GM13977 (cell line): ENCODE measurements at regions not wholly inside any gene's neighbourhood (a gene's known extent, or its start where the extent isn't known, plus 50 kb on each side); places are given as distances from the start of the nearest gene placed in this dataset.

Experiments used
- DNase-seq: peaks from one replicate; pipeline ENCODE4 v3.0.0; 2012; ENCODE audit warnings: low spot score
- in situ Hi-C: fragments of 300-500 bp; cut with MboI; formaldehyde crosslinking; loops from one replicate; pipeline ENCODE4 v1.12.0; 2022; ENCODE audit warnings: low sequenced_read_pairs, low pct_unique_long_range_greater_than_20kb, mixed read lengths, inconsistent platforms; ENCODE audit not compliant: unreplicated experiment
- TF ChIP-seq, protein P1 (sequence below): IDR thresholded peaks from 2 replicates; pipeline ENCODE4 v1.5.1; 2012; ENCODE audit warnings: mild to moderate bottlenecking, control low read depth; ENCODE audit not compliant: insufficient read depth; ENCODE audit errors: extremely low read depth, missing control alignments

DNA sequence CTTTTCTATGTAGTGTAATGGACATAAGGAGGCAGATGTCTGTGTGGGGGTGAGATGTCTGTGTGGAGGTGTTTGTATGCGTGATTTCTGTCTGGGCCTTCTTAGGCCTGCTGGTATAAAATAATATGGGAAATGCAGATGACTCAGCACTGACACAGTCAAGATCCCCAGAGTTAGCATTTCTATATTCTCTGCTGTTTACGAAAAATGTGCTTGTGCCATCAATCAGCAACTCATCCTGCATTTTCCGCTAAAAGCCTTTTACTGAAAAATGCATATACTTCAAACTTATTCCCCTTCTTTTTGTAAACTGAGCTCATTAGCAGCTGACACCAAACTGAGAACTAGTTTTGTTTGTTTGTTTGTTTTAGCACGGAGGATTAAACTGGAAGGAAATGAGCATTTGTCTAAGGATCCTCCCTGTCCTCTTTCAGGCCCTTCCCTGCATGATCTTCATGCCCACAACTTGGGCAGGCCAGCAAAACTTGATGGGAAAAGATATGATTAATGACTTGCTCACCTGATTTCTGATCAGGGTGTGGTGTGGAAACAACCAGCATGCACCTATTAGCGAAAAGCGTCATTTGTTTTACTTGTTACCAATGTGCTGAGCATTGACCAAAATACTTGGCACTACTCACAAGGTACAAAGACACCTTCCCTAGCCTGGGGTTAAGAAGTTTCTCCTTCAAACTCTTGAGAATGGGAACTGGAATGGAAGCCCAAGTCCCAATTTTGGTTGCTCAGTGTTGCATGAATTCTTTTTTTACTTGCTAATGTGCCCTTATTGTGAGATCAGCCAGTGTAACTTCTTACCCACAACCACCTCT lies 77.4 kb downstream of the NDUFS5 start:
- TF ChIP-seq, protein P1, sequence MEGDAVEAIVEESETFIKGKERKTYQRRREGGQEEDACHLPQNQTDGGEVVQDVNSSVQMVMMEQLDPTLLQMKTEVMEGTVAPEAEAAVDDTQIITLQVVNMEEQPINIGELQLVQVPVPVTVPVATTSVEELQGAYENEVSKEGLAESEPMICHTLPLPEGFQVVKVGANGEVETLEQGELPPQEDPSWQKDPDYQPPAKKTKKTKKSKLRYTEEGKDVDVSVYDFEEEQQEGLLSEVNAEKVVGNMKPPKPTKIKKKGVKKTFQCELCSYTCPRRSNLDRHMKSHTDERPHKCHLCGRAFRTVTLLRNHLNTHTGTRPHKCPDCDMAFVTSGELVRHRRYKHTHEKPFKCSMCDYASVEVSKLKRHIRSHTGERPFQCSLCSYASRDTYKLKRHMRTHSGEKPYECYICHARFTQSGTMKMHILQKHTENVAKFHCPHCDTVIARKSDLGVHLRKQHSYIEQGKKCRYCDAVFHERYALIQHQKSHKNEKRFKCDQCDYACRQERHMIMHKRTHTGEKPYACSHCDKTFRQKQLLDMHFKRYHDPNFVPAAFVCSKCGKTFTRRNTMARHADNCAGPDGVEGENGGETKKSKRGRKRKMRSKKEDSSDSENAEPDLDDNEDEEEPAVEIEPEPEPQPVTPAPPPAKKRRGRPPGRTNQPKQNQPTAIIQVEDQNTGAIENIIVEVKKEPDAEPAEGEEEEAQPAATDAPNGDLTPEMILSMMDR: no peak
- in situ Hi-C loops: no loop called here
- DNase-seq: no peak

DNA sequence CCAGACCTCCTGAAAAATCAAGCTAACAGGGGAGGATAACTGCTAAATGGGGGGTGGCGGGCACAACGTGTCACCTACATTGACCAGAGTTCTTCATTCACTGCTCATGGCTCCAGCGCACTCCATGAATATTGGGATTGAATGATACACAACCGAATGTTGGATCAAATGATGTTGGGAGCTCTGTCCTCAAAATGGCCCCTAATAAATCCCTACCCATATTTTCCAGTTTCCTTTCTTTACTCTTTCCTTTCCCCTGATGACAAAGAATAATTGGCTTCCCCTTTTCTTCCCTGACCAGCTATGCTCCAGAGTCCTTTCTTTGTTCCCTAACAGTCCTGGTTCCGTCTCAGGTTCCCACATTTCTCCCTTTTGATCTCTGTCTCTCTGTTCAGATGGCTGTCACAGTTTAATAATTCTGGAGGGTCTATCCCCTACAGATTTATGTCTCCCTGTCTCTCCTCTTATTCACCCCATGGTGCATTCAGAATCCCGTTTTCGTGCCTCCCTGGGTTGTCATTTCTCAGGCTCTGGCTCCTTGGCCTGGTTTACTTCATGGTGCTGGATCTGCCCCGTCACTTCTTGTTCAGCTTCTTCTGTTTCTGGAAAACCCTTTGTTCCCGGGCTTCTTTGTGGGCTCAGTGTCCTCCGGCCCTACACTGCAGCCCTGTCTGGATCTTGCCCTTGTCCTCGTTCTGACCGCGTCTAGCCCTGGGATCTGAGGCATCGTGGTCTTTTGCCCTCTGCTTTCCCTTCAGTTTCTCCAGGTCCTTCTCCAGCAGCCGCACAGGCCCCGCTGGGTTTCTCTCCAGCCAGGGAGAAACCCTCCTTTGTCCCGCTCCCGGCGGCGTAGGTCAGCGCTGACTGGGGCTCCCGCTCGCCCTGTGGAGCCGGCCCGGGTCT lies 78.3 kb downstream of the NDUFS5 start:
- TF ChIP-seq, protein P1: no peak
- no peak for DNase-seq
- in situ Hi-C loops: no loop called here

DNA sequence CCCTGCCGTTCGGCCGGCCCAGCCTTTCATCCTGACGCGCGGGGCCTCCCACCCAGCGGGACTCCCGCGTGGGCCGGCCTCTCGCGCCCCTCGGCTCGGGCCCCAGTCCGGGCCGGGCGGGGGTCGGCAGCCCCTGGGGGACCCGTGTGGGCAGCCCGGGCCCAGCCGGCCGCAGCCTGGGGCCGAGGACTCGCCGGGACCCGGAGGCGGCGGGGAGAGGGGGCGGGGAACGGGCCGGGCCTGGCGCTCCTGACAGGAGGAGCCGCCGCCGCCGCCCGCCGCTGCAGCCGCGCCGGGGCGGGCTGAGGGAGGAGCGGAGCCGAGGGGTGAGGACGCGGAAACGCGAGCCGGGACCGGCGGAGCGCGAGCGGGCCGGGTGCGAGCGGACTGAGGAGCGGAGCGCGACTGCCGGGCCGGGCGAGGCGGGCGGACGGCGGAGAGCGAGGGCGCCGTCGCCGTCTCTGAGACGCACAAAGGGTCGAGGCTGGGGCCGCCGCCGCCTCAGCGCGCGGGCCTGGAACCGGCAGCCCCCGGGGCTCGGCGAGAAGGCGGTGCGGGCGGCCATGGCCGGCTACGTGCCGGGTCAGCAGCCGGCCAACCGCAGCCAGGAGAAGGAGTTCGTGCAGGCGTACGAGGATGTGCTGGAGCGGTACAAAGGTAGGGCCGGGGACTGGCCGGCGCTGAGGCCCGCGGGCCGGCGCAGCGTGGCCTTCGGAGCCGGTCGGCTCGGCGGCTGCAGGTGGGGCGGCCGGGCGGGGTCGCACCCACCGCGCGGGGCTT lies 79.1 kb downstream of the NDUFS5 start:
- peak; percentile 84 for DNase-seq
- in situ Hi-C loops: no loop called here
- TF ChIP-seq, protein P1: no peak

DNA sequence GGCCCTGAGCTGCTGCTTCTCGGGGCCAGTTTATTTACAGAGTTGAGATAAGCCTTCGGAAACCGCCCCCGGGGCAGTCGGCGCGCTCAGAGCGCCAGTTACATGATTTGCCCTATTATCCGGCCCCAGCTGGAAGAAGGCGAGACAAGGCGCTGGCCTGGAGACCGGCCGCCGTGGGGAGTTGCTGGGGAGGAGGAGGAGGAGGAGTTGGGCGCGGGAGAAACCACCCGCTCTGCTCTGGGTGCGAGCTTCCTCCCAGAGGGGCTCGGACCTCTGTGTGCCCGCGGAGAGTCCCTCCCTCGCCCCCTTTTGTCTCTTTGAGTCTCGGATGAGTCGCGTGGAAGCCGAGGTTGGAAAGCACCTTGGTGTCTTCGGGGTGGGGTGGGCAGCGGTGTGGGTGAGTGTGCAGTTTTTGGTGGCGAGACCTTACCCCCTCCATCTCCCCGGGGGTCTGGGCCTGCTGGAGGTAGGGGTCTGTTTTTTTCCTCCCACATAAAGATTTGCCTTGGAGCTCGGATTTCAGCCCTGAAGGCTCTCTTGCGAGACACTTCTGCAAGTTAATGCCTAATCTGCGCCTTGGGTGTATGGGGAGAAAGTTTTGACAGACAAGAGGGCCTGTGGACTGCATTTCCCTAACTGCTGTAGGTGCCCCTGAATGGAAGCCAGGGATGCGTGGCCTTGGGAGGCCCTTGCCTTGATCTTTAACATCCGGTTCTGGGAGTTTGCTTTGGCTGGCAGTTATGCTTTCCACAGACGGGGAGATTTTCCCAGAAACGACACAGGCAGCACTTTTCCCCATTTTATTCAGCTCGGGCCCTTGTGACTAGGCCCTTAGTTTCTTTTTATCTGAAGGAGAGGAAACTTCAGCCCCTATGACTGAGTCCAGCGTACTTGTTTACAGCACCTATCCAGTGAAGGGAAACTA lies 80.0 kb downstream of the NDUFS5 start:
- peak; percentile 52 for DNase-seq
- in situ Hi-C loops: no loop called here

DNA sequence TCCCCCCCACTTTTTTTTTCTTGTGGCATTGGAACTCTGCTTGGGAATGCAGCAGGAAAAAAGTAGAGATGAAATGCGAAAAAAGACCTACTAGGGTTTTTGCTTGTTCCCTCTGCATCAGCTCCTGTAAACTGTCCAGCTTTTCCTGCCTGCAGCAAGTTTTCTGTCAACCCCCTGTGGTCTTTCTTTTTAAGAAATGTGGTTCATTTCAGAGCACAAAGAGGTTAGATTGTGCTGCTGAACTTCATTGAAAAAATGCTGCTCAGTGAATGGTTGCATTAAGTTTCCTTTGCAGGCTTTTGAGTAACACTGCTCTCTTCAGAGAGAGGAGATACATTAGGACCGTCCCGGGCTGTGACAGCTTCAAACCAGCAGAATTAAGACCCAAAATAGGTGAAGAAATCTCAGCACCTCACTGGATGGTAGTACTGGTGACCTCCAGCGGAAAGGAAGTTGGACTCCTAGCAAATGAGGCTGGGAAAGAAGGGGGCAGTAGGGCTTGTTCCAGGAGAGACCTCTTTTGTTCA lies 80.7 kb downstream of the NDUFS5 start:
- in situ Hi-C loops: no loop called here
- DNase-seq: no peak
- TF ChIP-seq, protein P1: no peak

More for the DNA sequence above, 80.0 kb downstream of the NDUFS5 start:
- TF ChIP-seq, protein P1: no peak
